CD1c-positive myeloid dendritic cell (primary cell): ENCODE measurements at regions not wholly inside any gene's neighbourhood (a gene's known extent, or its start where the extent isn't known, plus 50 kb on each side); places are given as distances from the start of the nearest gene placed in this dataset.
"Not testable (repeated sequence)": the region's sequence is repeated elsewhere in the genome, so short reads cannot be mapped to it uniquely, and the experiment has no call there.

Experiments used
- DNase-seq: peaks from one replicate; pipeline ENCODE4 v3.0.0-alpha.2; 2016; ENCODE audit errors: extremely low spot score

DNA sequence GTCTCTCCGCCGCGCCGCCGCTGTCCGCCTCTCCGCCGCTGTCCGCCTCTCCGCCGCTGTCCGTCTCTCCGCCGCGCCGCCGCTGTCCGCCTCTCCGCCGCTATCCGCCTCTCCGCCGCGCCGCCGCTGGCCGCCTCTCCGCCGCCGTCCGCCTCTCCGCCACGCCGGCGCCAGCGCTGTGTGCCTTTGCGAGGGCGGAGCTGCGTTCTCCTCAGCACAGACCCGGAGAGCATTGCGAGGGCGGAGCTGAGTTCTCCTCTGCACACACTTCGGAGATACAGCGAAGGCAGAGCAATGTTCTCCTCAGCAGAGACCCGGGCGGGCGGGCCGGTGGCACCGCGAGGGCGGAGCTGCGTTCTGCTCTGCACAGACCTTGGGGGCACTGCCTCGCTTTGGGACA, 327.4 kb upstream of the PLGLB1 start:
- DNase-seq = not testable (repeated sequence)

DNA sequence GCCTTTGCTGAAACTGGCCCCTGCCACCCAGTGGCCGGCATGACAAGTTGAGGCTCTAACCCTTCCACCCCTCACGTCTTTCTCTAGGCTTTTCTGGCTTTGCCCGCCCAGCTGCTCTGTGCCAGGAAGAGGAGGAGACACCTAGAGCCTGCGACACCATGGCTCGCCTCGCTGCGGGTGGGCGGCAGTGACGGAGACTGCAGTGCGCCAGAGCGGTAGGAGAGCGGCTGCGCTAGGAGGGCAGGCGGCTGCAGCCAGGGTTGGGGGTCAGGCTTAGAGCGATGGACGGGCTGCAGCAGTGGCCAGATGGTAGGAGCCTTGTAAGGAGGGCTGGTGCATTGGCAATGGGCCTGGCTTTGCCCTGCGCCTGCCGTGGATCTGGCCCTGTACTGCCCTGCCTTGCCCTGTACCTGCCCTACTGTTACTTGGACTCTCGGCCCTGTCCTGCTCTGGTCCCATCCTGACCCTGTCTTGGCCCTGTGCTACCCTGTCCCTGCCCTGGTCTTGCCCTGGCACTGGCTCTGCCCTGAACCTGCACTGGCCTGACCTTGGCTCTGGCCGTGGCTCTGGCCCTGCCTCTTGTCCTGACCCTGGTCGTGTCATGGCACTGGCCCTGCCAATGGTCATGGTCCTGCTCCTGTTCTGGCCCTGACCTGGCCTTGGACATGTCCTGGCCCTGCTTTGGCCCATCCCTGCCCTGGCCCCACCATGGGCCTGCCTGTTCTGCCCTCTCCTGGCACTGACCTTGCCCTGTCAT, 330.7 kb upstream of the PLGLB1 start:
- not testable (repeated sequence) for DNase-seq

DNA sequence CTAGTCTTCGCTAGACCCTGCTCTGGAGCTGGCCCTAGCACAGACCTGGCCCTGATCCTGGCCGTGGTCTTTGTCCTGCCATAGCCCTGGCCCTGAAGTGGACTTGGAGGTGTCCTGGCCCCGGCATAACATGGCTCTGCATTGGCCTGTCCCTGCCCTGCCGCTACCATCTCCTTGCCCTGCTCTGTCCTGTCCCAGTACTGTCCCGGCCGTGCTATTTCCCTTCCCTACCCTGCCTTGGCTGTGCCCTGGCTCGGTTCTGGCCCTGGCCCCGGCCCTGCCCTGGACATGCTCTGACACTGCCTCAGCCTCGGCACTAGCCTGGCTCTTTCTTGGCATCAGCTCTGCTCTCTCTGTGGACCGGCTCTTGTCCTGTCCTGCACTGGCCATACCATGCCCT, 331.8 kb upstream of the PLGLB1 start:
- DNase-seq = not testable (repeated sequence)

GRCh38 chr2:87354102-87354501, 332.5 kb upstream of the PLGLB1 start:
- DNase-seq = not testable (repeated sequence)

- not testable (repeated sequence) for DNase-seq
These were observed 338.6 kb upstream of the PLGLB1 start for GRCh38 chr2:87360250-87360649.

GRCh38 chr2:87360927-87361326, 339.3 kb upstream of the PLGLB1 start:
- DNase-seq = not testable (repeated sequence)

- not testable (repeated sequence) for DNase-seq
These were observed 340.2 kb upstream of the PLGLB1 start for GRCh38 chr2:87361805-87362204.

DNA sequence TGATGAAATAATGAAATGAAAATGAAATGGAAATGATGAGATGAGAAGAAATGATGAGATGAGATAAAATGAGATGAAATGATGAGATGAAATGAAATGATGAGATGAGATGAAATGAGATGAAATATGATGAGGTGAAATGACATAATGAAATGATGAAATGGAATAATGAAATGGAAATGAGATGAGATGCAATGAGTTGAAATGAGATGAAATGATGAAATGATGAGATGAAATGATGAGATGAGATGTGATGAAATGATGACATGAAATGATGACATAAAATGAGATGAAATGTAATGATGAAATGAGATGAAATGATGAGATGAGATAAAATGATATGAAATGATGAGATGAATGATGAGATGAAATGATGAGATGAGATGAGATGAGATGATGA, 342.7 kb upstream of the PLGLB1 start:
- DNase-seq = not testable (repeated sequence)

DNA sequence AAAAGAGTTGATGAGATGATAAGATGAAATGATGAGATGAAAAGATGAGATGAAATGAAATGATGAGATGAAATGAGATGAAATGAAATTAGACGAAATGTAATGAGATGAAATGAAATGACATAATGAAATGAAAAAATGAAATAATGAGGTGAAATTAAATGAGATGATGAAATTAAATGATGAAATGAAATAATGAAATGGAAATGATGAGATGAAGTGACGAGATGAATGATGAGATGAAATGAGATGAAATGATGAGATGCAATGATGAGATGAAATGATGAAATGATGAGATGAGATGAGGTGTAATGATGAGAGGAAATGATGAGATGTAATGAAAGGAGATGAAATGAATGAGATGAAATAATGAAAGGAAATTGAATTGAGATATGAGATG, 343.4 kb upstream of the PLGLB1 start:
- DNase-seq = not testable (repeated sequence)

GRCh38 chr2:87386063-87386560, 361.8 kb upstream of the PLGLB2 start:
- not testable (repeated sequence) for DNase-seq

GRCh38 chr2:87395784-87396183, 352.1 kb upstream of the PLGLB2 start:
- not testable (repeated sequence) for DNase-seq

GRCh38 chr2:87396551-87397265, 351.2 kb upstream of the PLGLB2 start:
- not testable (repeated sequence) for DNase-seq

DNA sequence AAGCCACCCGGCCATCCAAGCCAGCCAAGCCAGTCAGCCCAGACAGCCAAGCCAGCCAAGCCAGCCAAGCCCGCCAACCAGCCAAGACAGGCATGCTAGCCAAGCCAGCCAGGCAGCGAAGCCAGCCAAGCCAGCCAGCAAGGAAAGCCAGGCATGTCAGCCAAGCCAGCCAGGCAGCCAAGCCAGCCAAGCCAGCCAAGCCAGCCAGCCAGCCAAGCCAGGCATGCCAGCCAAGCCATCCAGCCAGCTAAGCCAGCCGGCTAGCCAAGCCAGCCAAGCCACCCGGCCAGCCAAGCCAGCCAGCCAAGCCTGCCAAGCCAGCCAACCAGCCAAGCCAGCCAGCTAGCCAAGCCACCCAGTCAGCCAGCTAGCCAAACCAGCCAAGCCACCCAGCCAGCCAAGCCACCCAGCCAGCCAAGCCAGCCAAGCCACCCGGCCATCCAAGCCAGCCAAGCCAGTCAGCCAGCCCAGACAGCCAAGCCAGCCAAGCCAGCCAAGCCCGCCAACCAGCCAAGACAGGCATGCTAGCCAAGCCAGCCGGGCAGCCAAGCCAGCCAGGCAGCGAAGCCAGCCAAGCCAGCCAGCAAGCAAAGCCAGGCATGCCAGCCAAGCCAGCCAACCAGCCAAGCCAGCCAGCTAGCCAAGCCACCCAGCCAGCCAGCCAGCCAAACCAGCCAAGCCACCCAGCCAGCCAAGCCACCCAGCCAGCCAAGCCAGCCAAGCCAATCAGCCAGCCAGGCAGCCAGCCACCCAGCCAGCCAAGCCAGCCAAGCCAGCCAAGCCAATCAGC, 350.4 kb upstream of the PLGLB2 start:
- not testable (repeated sequence) for DNase-seq

DNA sequence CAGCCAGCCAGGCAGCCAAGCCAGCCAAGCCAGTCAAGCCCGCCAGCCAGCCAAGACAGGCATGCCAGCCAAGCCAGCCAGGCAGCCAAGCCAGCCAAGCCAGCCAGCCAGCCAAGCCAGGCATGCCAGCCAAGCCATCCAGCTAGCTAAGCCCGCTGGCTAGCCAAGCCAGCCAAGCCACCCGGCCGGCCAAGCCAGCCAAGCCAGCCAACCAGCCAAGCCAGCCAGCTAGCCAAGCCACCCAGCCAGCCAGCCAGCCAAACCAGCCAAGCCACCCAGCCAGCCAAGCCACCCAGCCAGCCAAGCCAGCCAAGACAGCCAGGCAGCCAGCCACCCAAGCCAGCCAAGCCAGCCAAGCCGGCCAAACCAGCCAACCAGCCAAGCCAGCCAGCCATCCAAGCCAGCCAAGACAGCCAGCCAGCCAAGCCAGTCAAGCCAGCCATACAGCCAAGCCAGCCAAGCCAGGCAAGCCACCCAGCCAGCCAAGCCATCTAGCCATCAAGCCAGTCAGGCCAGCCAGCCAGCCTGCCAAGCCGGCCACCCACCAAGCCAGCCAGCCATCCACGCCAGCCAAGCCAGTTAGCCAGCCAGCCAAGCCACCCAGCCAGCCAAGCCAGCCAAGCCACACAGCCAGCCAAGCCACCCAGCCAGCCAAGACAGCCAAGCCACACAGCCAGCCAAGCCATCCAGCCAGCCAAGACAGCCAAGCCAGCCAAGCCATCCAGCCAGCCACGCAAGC, 349.2 kb upstream of the PLGLB2 start:
- not testable (repeated sequence) for DNase-seq

- no peak for DNase-seq
These were observed 346.1 kb upstream of the PLGLB2 start for GRCh38 chr2:87401726-87402345.

DNA sequence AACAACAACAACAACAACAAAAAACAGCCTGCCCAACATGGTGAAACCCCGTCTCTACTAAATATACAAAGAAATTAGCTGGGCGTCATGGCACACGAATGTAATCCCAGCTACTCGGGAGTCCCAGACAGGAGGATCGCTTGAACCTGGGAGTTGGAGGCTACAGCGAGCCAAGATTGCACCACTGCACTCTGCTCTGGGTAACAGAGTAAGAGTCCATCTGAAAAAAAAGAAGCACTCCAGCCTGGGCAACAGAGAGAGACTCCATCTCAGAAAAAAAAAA, 344.1 kb upstream of the PLGLB2 start:
- no peak for DNase-seq

DNA sequence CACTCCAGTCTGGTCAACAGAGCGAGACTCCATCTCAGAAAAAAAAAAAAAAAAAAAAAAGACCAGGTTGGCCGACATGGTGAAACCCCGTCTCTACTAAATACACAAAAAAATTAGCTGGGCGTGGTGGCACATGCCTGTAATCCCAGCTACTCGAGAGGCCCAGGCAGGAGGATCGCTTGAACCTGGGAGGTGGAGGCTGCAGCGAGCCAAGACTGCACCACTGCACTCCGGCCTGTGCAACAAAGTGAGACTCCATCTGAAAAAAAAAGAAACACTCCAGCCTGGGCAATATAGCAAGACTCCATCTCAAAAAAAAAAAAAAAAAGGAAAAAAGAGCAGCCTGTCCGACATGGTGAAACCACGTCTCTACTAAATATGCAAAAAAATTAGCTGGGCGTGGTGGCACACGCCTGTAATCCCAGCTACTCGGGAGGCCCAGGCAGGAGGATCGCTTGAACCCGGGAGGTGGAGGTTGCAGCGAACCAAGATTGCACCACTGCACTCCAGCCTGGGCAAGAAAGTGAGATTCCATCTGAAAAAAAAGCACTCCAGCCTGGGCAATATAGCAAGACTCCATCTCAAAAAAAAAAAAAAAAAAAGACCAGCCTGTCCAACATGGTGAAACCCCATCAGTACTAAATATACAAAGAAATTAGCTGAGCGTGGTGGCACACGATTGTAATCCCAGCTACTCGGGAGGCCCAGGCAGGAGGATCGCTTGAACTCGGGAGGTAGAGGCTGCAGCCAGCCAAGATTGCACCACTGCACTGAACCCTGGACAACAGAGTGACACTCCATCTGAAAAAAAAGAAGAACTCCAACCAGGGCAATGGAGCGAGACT, 343.3 kb upstream of the PLGLB2 start:
- DNase-seq = not testable (repeated sequence)

DNA sequence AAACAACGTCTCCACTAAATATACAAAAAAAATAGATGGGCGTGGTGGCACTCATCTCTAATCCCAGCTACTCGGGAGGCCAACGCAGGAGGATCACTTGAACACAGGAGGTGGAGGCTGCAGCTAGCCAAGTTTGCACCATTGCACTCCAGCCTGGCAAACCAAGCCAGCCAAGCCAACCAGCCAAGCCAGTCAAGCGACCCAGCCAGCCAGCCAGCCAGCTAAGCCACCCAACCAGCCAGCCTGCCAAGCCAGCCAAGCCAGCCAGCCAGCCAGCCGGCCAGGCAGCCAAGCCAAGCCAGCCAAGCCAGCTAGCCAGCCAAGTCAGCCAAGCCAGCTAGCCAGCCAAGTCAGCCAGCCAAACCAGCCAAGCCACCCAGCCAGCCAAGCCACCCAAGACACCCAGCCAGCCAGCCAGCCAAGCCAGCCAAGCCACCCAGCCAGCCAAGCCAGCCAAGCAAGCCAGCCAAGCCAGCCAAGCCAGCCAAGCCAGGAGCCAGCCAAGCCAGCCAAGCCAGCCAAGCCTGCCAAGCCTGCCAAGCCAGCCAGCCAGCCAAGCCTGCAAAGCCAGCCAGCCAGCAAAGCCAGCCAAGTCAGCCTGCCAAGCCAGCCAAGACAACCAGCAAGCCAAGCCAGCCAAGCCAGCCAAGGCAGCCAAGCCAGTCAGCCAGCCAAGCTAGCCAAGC, 342.2 kb upstream of the PLGLB2 start:
- not testable (repeated sequence) for DNase-seq

DNA sequence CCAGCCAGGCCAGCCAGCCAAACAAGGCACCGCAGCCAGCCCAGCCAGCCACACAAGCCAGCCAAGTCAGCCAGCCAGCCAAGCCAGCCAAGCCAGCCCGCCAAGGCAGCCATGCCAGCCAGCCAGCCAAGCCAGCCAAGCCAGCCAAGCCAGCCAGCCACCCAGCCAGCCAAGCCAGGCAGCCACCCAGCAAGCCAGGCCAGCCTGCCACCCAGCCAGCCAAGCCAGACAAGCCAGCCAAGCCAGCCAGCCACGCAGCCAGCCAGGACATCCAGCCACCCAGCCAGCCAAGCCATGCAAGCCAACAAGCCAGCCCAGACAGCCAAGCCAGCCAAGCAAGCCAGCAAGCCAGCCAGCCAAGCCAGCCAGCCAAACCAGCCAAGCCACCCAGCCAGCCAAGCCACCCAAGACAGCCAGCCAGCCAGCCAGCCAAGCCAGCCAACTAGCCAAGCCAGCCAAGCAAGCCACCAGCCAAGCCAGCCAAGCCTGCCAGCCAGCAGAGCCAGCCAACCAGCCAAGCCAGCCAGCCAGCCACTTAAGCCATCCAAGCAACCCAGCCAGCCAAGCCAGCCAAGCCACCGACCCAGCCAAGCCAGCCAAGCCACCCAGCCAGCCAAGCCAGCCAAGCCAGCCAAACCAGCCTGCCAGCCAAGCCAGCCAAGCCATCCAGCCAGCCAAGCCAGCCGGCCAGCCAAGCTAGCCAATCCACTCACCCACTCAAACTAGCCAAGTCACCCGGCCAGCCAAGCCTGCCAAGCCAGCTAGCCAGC, 341.3 kb upstream of the PLGLB2 start:
- DNase-seq = not testable (repeated sequence)
